IPS-NIHi7 (cell line): ENCODE measurements at regions not wholly inside any gene's neighbourhood (a gene's known extent, or its start where the extent isn't known, plus 50 kb on each side); places are given as distances from the start of the nearest gene placed in this dataset.
"Not testable (repeated sequence)": the region's sequence is repeated elsewhere in the genome, so short reads cannot be mapped to it uniquely, and the experiment has no call there.

Source experiments
- DNase-seq: peaks from one replicate; pipeline ENCODE4 v3.0.0; 2012; ENCODE audit warnings: mixed read lengths; ENCODE audit errors: extremely low spot score

GRCh38 chr7:153935095-153935494 is 117.1 kb upstream of the DPP6 start:
- DNase-seq = no peak

- no peak for DNase-seq
Observed at GRCh38 chr7:153938451-153938850, 113.7 kb upstream of the DPP6 start.

- no peak for DNase-seq
Observed at GRCh38 chr7:153939177-153939576, 113.0 kb upstream of the DPP6 start.

- DNase-seq = no peak
Observed at GRCh38 chr7:153939654-153940053, 112.5 kb upstream of the DPP6 start.

- DNase-seq = no peak
Observed at GRCh38 chr7:153941061-153941460, 111.1 kb upstream of the DPP6 start.

- no peak for DNase-seq
Observed at GRCh38 chr7:153942036-153942435, 110.2 kb upstream of the DPP6 start.

- no peak for DNase-seq
Observed at GRCh38 chr7:153943457-153943856, 108.7 kb upstream of the DPP6 start.

GRCh38 chr7:153943861-153944260 is 108.3 kb upstream of the DPP6 start:
- no peak for DNase-seq

- DNase-seq = no peak
Observed at GRCh38 chr7:153948060-153948459, 104.1 kb upstream of the DPP6 start.

- no peak for DNase-seq
Observed at GRCh38 chr7:153951316-153951715, 100.9 kb upstream of the DPP6 start.

- DNase-seq = no peak
Observed at GRCh38 chr7:153954477-153954876, 97.7 kb upstream of the DPP6 start.

GRCh38 chr7:153957677-153958076 is 94.5 kb upstream of the DPP6 start:
- DNase-seq = not testable (repeated sequence)

GRCh38 chr7:153958381-153958780 is 93.8 kb upstream of the DPP6 start:
- DNase-seq = not testable (repeated sequence)

- not testable (repeated sequence) for DNase-seq
Observed at GRCh38 chr7:153958789-153959188, 93.4 kb upstream of the DPP6 start.

GRCh38 chr7:153964481-153965112 is 87.6 kb upstream of the DPP6 start:
- not testable (repeated sequence) for DNase-seq

- DNase-seq = not testable (repeated sequence)
Observed at GRCh38 chr7:153969016-153969415, 83.2 kb upstream of the DPP6 start.

GRCh38 chr7:153974603-153975002 is 77.6 kb upstream of the DPP6 start:
- not testable (repeated sequence) for DNase-seq

GRCh38 chr7:153976745-153977144 is 75.5 kb upstream of the DPP6 start:
- not testable (repeated sequence) for DNase-seq

- not testable (repeated sequence) for DNase-seq
Observed at GRCh38 chr7:153983186-153983585, 69.0 kb upstream of the DPP6 start.

- DNase-seq = not testable (repeated sequence)
Observed at GRCh38 chr7:153989066-153989627, 63.1 kb upstream of the DPP6 start.

- not testable (repeated sequence) for DNase-seq
Observed at GRCh38 chr7:153989742-153990425, 62.3 kb upstream of the DPP6 start.

GRCh38 chr7:153991471-153991870 is 60.7 kb upstream of the DPP6 start:
- DNase-seq = not testable (repeated sequence)

- not testable (repeated sequence) for DNase-seq
Observed at GRCh38 chr7:153993402-153993801, 58.8 kb upstream of the DPP6 start.
